ENCODE measurements at regions not wholly inside any gene's neighbourhood (a gene's known extent, or its start where the extent isn't known, plus 50 kb on each side); places are given as distances from the start of the nearest gene placed in this dataset.

- Histone ChIP-seq H3K27me3 (ENCODE audit: control insufficient read depth, insufficient read depth, low read length) (no peaks in the 10 kb centered on the region), H3K4me3 (ENCODE audit: low read depth, low read length) (no peak overlapping the region), H3K9me3 (ENCODE audit: control insufficient read depth, insufficient read depth, low read length) (no peaks in the 10 kb centered on the region)
These were observed 329.7 kb upstream of the ST6GAL2 start for GRCh38 chr2:107215401-107216350.

GRCh38 chr2:107218208-107218607 is 332.2 kb upstream of the ST6GAL2 start:
- Histone ChIP-seq H3K36me3 (ENCODE audit: control insufficient read depth, insufficient read depth, low read length) (no peaks in the 10 kb centered on the region), H3K9ac (ENCODE audit: low read depth, low read length) (no peak overlapping the region), H3K27me3 (ENCODE audit: control insufficient read depth, insufficient read depth, low read length) (no peaks in the 10 kb centered on the region), H3K4me3 (ENCODE audit: low read depth, low read length) (no peak overlapping the region), H3K27ac (ENCODE audit: low read depth, low read length) (no peak overlapping the region), H3K4me1 (ENCODE audit: control insufficient read depth, insufficient read depth, low read length) (peaks cover 12% of the 10 kb centered on the region), H3K9me3 (ENCODE audit: control insufficient read depth, insufficient read depth, low read length) (no peaks in the 10 kb centered on the region)

More at GRCh38 chr2:107215401-107216350, 329.7 kb upstream of the ST6GAL2 start:
- Histone ChIP-seq H3K27ac (ENCODE audit: low read depth, low read length) (no peak overlapping the region), H3K9ac (ENCODE audit: low read depth, low read length) (no peak overlapping the region), H3K4me1 (ENCODE audit: control insufficient read depth, insufficient read depth, low read length) (peaks cover 12% of the 10 kb centered on the region), H3K36me3 (ENCODE audit: control insufficient read depth, insufficient read depth, low read length) (no peaks in the 10 kb centered on the region)

- Histone ChIP-seq H3K9ac (ENCODE audit: low read depth, low read length) (no peak overlapping the region), H3K4me1 (ENCODE audit: control insufficient read depth, insufficient read depth, low read length) (peaks cover 5% of the 10 kb centered on the region; the same call in 1 of the 2 replicates), H3K27me3 (ENCODE audit: control insufficient read depth, insufficient read depth, low read length) (no peaks in the 10 kb centered on the region), H3K27ac (ENCODE audit: low read depth, low read length) (no peak overlapping the region), H3K36me3 (ENCODE audit: control insufficient read depth, insufficient read depth, low read length) (no peaks in the 10 kb centered on the region), H3K9me3 (ENCODE audit: control insufficient read depth, insufficient read depth, low read length) (no peaks in the 10 kb centered on the region), H3K4me3 (ENCODE audit: low read depth, low read length) (no peak overlapping the region)
These were observed 336.5 kb upstream of the ST6GAL2 start for GRCh38 chr2:107222466-107222865.

- no peaks in the 10 kb centered on the region for H3K9me3 ChIP-seq (ENCODE audit: control insufficient read depth, insufficient read depth, low read length)
- no peak overlapping the region for H3K9ac ChIP-seq (ENCODE audit: low read depth, low read length)
- no peaks in the 10 kb centered on the region for H3K27me3 ChIP-seq (ENCODE audit: control insufficient read depth, insufficient read depth, low read length)
- no peak overlapping the region for H3K4me3 ChIP-seq (ENCODE audit: low read depth, low read length)
- H3K27ac ChIP-seq (ENCODE audit: low read depth, low read length): no peak overlapping the region
- no peaks in the 10 kb centered on the region for H3K36me3 ChIP-seq (ENCODE audit: control insufficient read depth, insufficient read depth, low read length)
- no peaks in the 10 kb centered on the region for H3K4me1 ChIP-seq (ENCODE audit: control insufficient read depth, insufficient read depth, low read length)
These were observed 349.7 kb upstream of the ST6GAL2 start for GRCh38 chr2:107235491-107236254.

GRCh38 chr2:107242811-107243210 is 356.8 kb upstream of the ST6GAL2 start:
- no peaks in the 10 kb centered on the region for H3K36me3 ChIP-seq (ENCODE audit: control insufficient read depth, insufficient read depth, low read length)
- H3K27ac ChIP-seq (ENCODE audit: low read depth, low read length): no peak overlapping the region
- no peaks in the 10 kb centered on the region for H3K4me1 ChIP-seq (ENCODE audit: control insufficient read depth, insufficient read depth, low read length)
- no peaks in the 10 kb centered on the region for H3K27me3 ChIP-seq (ENCODE audit: control insufficient read depth, insufficient read depth, low read length)
- no peaks in the 10 kb centered on the region for H3K9me3 ChIP-seq (ENCODE audit: control insufficient read depth, insufficient read depth, low read length)
- H3K4me3 ChIP-seq (ENCODE audit: low read depth, low read length): no peak overlapping the region
- H3K9ac ChIP-seq (ENCODE audit: low read depth, low read length): no peak overlapping the region

GRCh38 chr2:107248932-107249331 is 363.0 kb upstream of the ST6GAL2 start:
- Histone ChIP-seq H3K4me3 (ENCODE audit: low read depth, low read length) (no peak overlapping the region), H3K4me1 (ENCODE audit: control insufficient read depth, insufficient read depth, low read length) (no peaks in the 10 kb centered on the region), H3K36me3 (ENCODE audit: control insufficient read depth, insufficient read depth, low read length) (no peaks in the 10 kb centered on the region), H3K9ac (ENCODE audit: low read depth, low read length) (no peak overlapping the region), H3K27ac (ENCODE audit: low read depth, low read length) (no peak overlapping the region), H3K9me3 (ENCODE audit: control insufficient read depth, insufficient read depth, low read length) (no peaks in the 10 kb centered on the region), H3K27me3 (ENCODE audit: control insufficient read depth, insufficient read depth, low read length) (no peaks in the 10 kb centered on the region)

GRCh38 chr2:107255744-107256143 is 369.8 kb upstream of the ST6GAL2 start:
- no peak overlapping the region for H3K9ac ChIP-seq (ENCODE audit: low read depth, low read length)
- no peak overlapping the region for H3K27ac ChIP-seq (ENCODE audit: low read depth, low read length)
- no peak overlapping the region for H3K4me3 ChIP-seq (ENCODE audit: low read depth, low read length)
- no peaks in the 10 kb centered on the region for H3K36me3 ChIP-seq (ENCODE audit: control insufficient read depth, insufficient read depth, low read length)
- no peaks in the 10 kb centered on the region for H3K4me1 ChIP-seq (ENCODE audit: control insufficient read depth, insufficient read depth, low read length)
- H3K27me3 ChIP-seq (ENCODE audit: control insufficient read depth, insufficient read depth, low read length): no peaks in the 10 kb centered on the region
- no peaks in the 10 kb centered on the region for H3K9me3 ChIP-seq (ENCODE audit: control insufficient read depth, insufficient read depth, low read length)

- H3K9ac ChIP-seq (ENCODE audit: low read depth, low read length): no peak overlapping the region
- no peak overlapping the region for H3K4me3 ChIP-seq (ENCODE audit: low read depth, low read length)
- H3K4me1 ChIP-seq (ENCODE audit: control insufficient read depth, insufficient read depth, low read length): no peaks in the 10 kb centered on the region
- H3K27ac ChIP-seq (ENCODE audit: low read depth, low read length): no peak overlapping the region
- H3K27me3 ChIP-seq (ENCODE audit: control insufficient read depth, insufficient read depth, low read length): no peaks in the 10 kb centered on the region
- no peaks in the 10 kb centered on the region for H3K36me3 ChIP-seq (ENCODE audit: control insufficient read depth, insufficient read depth, low read length)
- H3K9me3 ChIP-seq (ENCODE audit: control insufficient read depth, insufficient read depth, low read length): no peaks in the 10 kb centered on the region
These were observed 372.8 kb upstream of the ST6GAL2 start for GRCh38 chr2:107258531-107259407.

- peaks cover 2% of the 10 kb centered on the region; the same call in 1 of the 2 replicates for H3K4me1 ChIP-seq (ENCODE audit: control insufficient read depth, insufficient read depth, low read length)
- H3K9ac ChIP-seq (ENCODE audit: low read depth, low read length): no peak overlapping the region
- H3K9me3 ChIP-seq (ENCODE audit: control insufficient read depth, insufficient read depth, low read length): no peaks in the 10 kb centered on the region
- H3K27me3 ChIP-seq (ENCODE audit: control insufficient read depth, insufficient read depth, low read length): no peaks in the 10 kb centered on the region
- H3K4me3 ChIP-seq (ENCODE audit: low read depth, low read length): no peak overlapping the region
- no peak overlapping the region for H3K27ac ChIP-seq (ENCODE audit: low read depth, low read length)
- H3K36me3 ChIP-seq (ENCODE audit: control insufficient read depth, insufficient read depth, low read length): no peaks in the 10 kb centered on the region
These were observed 373.6 kb upstream of the ST6GAL2 start for GRCh38 chr2:107259408-107260195.

GRCh38 chr2:107263628-107264027 is 377.7 kb upstream of the ST6GAL2 start:
- H3K4me1 ChIP-seq (ENCODE audit: control insufficient read depth, insufficient read depth, low read length): peaks cover 3% of the 10 kb centered on the region; the same call in 1 of the 2 replicates
- no peaks in the 10 kb centered on the region for H3K9me3 ChIP-seq (ENCODE audit: control insufficient read depth, insufficient read depth, low read length)
- H3K4me3 ChIP-seq (ENCODE audit: low read depth, low read length): no peak overlapping the region
- H3K27me3 ChIP-seq (ENCODE audit: control insufficient read depth, insufficient read depth, low read length): no peaks in the 10 kb centered on the region
- no peak overlapping the region for H3K27ac ChIP-seq (ENCODE audit: low read depth, low read length)
- no peak overlapping the region for H3K9ac ChIP-seq (ENCODE audit: low read depth, low read length)
- H3K36me3 ChIP-seq (ENCODE audit: control insufficient read depth, insufficient read depth, low read length): no peaks in the 10 kb centered on the region

Data from HUES48 (cell line).